ENCODE measurements at regions not wholly inside any gene's neighbourhood (a gene's known extent, or its start where the extent isn't known, plus 50 kb on each side); places are given as distances from the start of the nearest gene placed in this dataset.
"Not testable (repeated sequence)": the region's sequence is repeated elsewhere in the genome, so short reads cannot be mapped to it uniquely, and the experiment has no call there.

DNA sequence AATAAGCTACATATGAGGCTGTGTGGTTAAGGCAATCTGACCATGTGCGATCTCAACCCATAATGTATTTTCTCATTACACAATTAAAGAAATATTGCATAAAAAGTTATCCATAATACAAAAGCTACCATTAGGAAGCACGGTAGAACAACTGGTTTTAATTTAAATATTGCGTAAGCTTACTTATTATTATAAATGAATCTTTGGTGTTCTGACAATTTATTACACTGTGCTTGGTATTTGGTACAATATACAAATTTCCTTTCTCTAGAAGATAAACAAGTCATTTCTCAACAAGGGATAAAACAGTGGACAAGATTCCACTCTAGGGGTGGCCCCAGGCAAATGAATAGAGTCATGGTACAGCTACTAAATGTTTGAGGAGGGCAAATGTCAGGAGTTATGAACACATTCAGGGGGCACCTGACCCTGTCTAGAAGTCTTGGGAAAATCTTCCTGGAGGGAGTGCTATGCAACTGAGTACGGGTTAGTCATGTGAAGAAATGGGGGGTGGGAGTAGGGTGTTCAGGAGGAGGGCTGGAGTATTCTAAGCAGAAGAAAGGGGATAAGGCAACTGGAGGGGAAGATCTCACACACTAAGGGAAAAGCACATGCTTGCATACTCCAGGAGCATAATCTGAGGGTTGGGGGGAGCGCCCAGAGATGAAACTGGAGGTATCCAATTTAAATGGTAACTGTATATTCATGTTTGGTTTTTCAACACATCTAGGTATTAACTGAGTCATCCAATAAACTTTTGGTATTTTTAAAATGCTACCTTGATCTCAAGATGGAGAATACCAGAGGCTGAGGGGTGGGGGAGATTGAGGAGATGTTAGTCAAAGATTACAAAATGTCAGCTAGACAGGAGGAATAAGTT lies 296.9 kb upstream of the SGK1 start:
- DNase-seq (ENCODE audit: low spot score): no peak

DNA sequence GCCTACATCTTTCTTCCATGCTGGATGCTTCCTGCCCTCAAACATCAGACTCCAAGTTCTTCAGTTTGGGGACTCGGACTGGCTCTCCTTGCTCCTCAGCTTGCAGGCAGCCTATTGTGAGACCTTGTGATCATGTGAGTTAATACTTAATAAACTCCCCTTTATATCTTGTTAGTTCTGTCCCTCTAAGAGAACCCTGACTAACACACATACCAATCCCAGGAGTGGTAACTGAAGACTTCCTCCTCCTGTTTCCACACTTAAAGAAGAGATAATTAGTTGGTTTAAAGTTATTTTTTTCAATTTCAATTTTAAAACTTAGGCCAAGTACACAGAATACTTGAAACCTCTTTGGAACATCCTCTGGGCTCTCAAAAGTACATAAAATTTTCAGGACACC lies 294.2 kb upstream of the SGK1 start:
- DNase-seq (ENCODE audit: low spot score): not testable (repeated sequence)

DNA sequence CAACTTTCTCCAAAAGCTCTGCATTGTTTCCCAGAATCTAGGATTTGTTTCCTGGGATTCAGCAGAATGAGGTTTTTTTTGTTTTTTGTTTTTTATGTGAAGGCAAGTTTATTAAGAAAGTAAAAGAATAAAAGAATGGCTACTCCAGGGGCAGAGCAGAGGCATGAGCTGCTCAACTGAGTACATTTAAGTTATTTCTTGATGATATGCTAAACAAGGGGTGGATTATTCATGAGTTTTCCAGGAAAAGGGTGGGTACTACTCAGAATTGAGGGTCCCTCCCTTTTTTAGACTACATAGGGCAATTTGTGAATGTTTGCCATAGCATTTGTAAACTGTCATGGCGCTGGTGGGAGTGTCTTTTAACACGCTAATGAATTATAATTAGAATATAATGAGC lies 292.5 kb upstream of the SGK1 start:
- no peak for DNase-seq (ENCODE audit: low spot score)

DNA sequence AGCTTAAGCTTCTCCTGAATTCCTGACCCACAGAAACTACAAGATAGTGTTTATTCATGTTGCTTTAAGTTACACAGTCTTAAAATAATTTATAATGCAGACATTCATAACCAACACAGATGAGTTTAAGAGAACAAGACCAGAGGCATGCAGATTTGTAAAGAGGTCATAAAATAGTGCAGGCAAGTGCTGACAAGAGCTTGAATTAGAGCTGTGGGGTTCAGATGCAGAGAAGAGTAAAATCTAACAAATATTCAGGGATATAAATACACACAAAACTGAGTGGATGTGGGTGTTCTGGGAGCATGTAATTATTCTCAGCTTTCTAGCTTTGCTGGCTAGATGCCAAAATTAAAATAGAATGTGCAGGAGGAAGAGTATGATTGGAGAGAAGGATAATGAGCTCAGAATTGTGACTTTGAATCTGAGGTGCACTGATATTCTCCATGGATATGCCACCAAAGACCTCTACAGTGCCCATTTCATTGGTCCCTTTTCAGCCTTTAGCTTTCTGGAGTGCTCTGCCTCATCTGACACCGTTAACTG lies 291.9 kb upstream of the SGK1 start:
- no peak for DNase-seq (ENCODE audit: low spot score)

DNA sequence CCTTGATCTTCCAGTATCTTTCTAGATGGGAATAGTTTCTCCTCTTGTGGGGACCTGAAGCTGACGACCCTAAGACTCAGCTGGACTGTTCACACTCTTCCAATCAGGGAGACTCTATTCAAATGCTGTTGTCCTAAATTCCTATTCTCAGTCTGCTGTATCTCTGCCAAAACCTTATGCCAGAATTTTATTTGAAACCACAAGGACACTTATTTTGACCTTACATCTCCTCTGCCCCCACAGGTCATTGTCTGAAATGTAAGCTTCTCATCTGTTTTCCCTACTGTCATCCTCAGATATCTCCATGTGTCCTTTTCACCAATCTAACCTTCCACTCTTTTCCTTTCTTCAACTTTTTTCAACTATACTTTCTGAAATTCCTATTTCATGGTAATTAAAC lies 289.5 kb upstream of the SGK1 start:
- no peak for DNase-seq (ENCODE audit: low spot score)

DNA sequence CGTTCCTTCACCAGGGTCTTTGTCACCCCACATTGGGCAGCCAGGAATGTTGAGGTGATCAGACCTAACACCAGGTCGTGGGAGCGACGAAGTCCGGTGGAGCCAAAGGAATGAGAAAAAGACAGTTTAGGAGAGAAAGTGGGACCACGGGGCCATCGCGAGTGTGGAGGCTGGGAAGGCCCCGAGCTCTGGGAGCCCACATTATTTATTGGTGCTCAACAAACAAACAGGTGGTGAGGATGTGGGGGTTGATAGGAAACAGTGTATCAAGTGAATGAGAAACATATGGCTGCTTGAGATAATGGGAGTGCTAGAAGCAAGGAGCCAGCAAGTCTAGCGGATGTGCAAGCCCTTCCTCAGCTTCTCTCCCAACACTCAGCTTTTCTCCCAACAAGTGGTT lies 287.1 kb upstream of the SGK1 start:
- DNase-seq (ENCODE audit: low spot score): no peak

DNA sequence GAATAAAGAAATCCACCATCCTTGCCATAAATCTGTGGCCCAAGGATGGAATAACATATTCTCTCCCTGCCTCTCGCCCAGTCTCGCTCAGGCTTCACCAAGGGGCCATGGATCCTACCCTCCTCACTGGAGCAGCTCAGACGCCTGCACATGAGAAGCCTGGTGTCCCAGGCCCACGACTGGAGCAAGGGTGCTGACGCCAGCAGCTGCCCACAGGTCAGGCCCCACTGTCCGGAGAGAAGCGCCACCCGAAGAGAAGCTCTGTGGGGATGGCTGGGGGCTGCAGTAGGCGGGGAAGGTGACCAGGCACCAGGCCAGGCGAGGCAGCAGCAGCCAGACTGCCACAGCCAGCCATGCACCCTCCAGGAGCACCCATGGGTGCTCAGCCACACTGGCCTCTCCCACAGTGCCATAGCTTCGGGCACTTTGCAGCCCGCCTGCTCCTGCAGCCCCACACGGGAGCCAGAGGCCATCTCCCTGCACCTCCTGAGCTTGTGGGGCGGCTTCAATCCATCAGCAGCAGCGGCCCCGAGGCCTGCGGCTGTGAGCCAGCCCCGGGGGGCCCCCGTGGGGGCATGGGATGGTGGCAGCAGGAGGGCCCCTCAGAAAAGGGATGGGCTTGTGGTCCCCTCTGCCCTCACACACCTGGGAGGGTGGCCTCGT lies 286.2 kb upstream of the SGK1 start:
- no peak for DNase-seq (ENCODE audit: low spot score)

DNA sequence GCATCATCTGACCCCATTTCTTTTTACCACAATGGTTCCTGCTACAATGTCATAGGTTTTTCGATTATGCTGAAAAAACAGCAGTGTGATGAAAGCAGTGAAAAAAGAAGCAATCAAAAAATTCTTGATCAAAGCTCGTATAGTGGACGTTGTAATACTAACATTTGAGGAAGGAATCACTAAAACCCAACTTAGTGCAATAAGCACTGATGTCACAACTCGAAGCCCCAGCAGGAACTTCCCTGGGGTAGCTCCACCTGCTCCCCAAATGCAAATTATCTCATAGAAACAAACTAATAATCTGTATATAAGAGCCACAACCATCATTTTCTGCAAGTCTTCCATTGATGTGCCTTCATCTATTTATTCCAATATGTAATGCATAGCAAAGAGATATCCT lies 285.6 kb upstream of the SGK1 start:
- no peak for DNase-seq (ENCODE audit: low spot score)

DNA sequence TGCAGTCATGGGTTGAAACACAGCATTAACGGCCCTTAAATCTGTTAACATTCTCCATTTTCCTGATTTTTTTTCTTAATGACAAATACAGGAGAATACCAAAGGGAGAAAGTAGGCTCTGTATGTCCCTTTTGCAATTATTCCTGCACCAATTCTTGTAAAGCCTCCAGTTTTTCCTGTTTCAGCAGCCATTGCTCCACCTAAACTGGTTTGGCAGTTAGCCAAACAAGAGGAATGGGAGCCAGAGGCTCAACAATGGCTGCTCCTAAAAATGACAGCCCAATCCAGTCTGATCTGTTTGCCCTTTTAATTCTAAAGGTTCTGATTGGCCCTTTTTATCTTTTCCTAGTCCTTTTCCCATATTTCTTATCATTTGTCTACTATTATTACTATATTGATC lies 284.2 kb upstream of the SGK1 start:
- peak; percentile 43 for DNase-seq (ENCODE audit: low spot score)

DNA sequence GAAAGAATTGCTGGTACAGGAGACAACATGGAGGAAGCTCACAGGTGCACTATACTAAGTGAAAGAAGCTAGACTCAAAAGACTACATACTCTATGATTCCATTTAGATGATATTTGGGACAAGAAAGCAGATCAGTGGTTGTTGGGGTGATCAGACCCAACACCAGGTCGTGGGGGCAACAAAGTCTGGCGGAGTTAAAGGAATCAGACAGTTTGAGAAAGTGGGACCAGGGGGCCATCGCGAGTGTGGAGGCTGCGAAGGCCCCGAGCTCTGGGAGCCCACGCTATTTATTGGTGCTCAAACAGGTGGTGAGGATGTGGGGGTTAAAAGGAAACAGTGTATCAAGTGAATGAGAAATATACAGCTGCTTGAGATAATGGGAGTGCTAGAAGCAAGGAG lies 282.8 kb upstream of the SGK1 start:
- DNase-seq (ENCODE audit: low spot score): no peak

DNA sequence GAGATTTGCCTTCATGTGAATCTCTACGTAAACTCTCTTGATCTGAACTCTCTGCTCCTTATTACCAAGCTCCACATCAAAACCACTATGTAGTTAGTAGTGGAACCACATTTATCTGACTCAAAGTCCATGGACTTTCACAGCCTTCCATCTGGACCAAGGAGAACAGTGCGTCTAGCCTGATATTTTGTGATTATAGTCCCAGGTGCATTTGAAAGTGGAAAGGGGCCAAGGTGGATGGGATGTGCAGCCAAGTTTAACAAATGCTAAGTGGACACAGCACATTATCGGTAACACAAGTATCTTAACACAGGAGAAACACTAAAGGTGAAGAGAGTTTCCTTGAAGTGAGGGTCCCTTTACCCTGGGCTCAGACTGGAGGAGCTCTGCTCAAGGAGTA lies 281.2 kb upstream of the SGK1 start:
- DNase-seq (ENCODE audit: low spot score): no peak

DNA sequence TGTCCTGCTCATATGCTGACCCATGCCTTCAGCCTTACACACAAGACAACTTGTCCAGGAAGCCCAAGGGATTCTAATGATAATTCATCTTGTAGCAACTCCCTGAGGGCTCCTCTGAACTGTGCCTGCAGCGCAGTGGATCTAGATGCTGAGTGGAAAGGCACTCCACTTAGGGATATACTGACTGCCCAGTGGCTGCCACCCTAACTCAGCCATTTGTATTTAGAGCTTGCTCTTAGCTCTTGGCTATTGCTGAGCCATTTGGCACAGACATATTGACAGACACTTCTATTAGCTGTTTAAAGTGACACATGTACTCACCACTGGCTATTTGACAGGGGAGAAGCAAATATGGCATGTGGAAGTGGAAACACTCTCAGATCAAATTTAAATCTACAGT lies 278.3 kb upstream of the SGK1 start:
- no peak for DNase-seq (ENCODE audit: low spot score)

DNA sequence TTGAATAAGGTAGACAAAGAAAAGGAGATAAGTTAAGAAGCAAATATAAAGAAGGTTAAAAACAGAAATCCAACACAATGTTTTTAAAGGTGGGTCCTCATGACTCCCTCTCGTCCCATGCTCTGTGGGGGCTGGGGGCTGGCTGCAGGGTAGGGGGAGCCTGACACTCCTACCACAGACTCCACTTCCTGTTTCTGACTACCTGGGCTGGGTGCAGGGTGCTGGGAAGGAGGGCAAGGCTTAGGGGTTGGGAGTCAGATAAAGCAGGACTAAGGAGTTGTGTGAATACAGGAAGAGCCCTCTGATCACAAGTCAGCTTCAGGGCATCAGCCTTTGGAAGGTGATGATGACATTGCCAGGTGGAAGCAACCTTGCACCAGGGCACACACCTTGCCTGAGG lies 277.0 kb upstream of the SGK1 start:
- no peak for DNase-seq (ENCODE audit: low spot score)

DNA sequence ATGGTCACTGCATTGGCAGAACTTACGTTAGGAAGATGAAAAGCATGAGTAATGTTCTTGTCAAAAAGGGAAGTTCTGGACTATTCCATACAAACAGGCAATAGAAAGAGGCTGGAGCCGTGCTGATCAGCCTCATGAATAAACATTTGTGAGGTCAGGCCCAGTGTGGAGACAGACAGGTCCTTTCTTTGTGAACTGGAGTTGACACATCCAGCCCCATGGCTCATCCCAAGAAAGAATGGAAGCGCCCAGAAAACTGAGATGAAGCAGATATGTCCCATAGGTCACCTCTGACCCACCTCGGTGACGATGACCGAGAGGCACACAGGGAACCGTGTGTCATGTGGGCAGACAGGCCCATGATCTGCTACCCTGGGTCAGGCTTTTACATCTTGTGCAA lies 276.0 kb upstream of the SGK1 start:
- no peak for DNase-seq (ENCODE audit: low spot score)

DNA sequence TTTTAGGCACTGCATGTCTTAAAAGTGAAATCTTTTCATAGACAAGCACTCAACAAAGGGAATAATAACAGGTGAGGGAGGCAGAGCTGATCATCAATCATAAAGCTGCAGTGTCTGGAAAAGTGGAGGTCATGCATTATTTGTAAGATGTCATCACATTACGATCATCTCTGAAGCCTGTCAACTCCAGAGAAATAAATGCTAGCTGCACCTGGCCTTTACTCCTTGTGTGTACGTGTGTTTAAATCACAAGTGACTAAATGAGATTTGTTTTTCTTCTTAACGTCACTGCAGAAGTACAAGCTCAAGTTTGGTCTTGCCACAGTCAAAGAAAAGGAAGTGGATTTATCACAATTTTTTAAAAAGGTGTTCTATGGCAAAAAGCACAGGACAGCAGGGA lies 275.5 kb upstream of the SGK1 start:
- DNase-seq (ENCODE audit: low spot score): no peak

DNA sequence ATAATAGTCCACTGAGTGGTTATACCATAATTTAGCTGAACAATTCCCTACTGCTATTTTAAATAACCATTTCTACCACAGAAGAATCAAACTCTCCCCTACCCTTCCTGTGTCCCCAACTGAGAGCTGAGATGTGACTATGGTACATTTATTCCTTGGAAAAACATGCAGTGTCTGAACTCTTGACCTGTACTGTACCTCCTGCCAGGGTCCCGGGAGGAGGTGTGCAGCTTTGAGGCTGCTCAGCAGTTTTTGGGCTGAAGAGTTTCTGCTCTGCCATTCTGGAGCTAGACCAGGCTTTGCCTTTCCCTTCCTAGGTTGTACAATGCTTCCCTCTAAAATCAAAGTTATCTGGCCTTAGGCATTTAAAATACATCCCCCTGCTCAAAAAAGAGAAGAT lies 275.1 kb upstream of the SGK1 start:
- no peak for DNase-seq (ENCODE audit: low spot score)

DNA sequence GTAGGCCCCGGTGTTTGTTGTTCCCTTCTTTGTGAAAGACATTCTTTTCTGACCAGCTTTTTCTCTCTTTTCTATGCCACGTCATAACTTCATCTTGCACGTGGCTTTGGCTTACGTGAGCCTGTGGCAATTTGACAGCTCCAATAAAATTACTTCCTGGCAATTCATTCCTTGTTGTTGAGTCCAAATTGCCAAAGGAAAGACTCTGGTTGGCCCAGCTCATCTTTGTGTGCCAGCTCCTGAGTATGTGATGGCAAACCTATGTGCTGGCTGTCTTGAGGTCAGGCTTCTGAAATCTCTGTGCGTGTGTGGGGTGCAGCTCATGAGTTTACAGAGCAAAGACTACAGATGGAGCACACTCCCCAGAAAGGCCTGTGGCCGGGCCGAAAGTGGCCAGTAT lies 272.5 kb upstream of the SGK1 start:
- DNase-seq (ENCODE audit: low spot score): no peak

DNA sequence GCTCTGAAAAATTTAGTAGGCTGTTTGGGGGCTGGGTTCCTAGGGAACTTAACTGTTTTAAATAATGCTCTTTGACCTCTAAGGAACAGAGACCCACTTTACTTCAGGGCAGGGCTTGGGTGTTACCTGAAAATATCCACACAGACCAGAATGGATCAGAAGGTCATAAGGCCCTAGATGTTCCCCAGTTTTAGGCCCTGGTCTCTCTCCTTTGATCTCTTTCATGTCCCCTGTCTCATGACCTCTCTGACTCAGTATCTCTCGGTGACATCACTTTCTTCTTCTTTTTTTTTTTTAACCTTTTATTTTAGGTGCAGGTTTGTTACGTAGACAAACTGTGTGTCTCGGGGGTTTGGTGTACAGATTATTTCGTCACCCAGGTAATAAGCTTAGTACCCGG lies 272.1 kb upstream of the SGK1 start:
- no peak for DNase-seq (ENCODE audit: low spot score)

DNA sequence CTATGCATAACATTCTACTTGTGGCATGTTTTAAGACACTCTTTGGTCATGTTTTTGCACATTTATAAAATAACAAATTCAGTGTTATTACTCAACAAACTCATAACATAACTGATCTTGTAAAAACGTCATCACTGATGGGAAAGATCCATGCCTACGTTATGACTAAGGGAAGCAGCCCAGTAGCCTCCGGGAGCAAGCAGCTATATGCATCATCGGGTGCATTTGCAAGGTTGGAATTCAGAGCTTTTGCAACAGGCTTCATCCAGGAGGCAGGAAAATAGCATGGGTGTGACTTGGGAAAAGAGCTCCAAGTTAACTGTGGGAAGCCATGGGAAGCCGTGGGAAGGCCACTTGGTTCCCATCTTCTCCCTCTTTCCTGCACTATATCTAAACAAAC lies 271.6 kb upstream of the SGK1 start:
- no peak for DNase-seq (ENCODE audit: low spot score)

DNA sequence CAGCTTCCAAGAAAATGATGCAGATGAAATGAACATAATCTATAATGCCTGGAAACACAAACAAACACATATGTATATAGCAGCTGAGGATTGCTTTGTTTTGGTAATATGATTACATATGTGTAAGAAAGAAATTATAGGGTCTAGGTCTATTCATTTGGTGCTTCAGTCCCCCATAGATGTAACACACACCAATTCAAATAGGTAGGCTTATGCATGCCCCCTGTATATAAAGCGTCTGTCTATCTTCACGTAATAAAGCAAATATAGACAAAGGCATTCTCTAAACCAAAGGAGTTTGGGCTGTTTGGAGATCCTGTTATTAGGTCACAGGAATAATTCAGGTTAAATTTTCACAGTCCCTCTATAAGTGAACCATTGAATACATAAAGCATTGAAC lies 270.4 kb upstream of the SGK1 start:
- no peak for DNase-seq (ENCODE audit: low spot score)

DNA sequence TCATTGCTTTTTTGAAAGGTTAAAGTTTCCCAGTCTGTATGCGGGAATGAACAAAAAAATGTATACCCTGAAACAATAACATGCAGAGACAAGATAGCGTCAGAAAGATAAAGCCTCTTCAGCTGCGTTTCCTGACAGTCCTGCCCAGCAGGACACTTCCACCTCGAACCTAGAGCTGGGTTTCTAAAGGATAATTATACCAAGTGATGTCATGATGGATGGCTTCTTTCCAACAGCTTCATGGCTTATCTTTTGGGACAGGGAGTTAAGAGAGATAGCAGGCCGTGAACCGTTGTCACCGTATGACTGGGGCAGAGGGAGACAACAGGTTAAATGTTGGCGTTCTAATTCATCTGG lies 267.6 kb upstream of the SGK1 start:
- DNase-seq (ENCODE audit: low spot score): no peak

DNA sequence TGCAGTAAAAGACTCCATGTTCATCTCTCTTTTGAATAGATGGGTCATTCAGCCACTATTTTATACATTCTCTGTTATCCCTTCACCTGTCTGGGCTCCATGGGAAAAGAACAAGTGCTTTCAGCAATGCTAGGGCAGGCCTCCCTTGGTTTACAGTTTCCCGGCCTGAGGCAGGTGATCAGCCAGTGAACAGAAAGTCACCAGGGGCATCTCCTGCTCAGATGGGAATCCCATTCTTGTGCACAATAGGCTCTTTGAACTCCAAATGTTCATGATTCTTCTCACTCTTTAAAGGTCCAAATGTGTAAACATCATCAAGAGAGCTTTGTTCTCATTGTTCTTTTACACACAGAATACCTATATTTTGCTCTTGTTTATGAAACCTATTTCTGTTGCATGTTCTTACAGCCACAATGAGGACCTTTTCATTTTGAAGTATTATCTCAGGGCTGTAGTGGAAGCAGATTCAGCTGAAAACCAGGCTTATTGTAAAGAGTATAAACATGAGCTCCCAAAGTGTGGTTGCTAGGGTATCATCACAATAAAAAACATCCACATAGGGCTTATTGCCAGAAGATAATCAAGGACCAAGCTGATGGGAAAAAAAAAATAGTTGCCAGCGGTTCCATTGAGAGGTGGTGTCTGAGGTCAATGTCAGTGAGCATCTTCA lies 267.1 kb upstream of the SGK1 start:
- DNase-seq (ENCODE audit: low spot score): no peak

DNA sequence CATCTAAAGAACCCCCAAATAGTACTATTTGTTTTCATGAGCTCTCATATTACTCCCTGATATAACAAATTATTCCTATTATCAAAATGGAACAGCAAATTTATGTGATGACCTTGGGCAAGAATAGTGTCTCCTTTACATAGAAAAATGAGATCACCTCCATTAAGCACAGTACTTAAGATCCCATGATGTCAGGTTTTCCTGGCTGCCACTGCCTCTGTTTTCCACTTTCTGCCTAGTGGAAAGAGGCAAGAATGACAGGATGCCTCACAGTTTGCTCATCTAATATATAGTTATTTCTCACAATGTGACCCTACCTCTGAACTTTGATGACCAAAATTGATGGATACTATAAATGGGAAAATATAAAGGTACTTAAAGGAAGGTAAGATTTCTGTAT lies 260.1 kb upstream of the SGK1 start:
- no peak for DNase-seq (ENCODE audit: low spot score)

All from HT-29 (cell line).